Naive thymus-derived CD4-positive, alpha-beta T cell (primary cell): ENCODE measurements at regions not wholly inside any gene's neighbourhood (a gene's known extent, or its start where the extent isn't known, plus 50 kb on each side); places are given as distances from the start of the nearest gene placed in this dataset.

Experiments used
- ATAC-seq: fragments of 150-1000 bp; cut with Tn5 transposase; 2 replicates; pipeline ENCODE4 v1.10.0; 2021; ENCODE audit warnings: mild to moderate bottlenecking, moderate library complexity
- CTCF ChIA-PET: fragments of 350-600 bp; sonication (Branson Sonifier 250); formaldehyde crosslinking; loops from one replicate; lab custom pipeline; 2021; ENCODE audit warnings: antibody characterized with exemption; lab: Charles Lee
- POLR2A ChIA-PET: fragments of 350-600 bp; sonication (Branson Sonifier 250); formaldehyde crosslinking; loops from one replicate; lab custom pipeline; 2021; ENCODE audit warnings: antibody characterized with exemption, inconsistent platforms; lab: Charles Lee
- DNase-seq, 9 donors: peaks; one replicate each; pipeline versions ENCODE4 v3.0.0 to v3.0.0-alpha.2; 2020 to 2022; ENCODE audit warnings: mixed read lengths in 1 of 9
- H3K27ac ChIP-seq: one replicate; pipeline ENCODE4 v1.7.0; 2013; ENCODE audit warnings: mild to moderate bottlenecking, low read depth, low read length, moderate library complexity
- H3K27me3 ChIP-seq, 2 donors: one replicate each; pipeline ENCODE4 v1.7.0; 2013; ENCODE audit warnings: low read length in 2 of 2, mild to moderate bottlenecking in 2 of 2, moderate library complexity in 2 of 2; ENCODE audit not compliant: control insufficient read depth in 2 of 2, insufficient read depth in 2 of 2
- H3K36me3 ChIP-seq, 3 experiments: 1 replicate in 2 of 3; 2 replicates in 1 of 3; pipeline ENCODE4 v1.7.0; 2013; ENCODE audit warnings: low read length in 3 of 3, mild to moderate bottlenecking in 3 of 3, moderate library complexity in 1 of 3; ENCODE audit not compliant: insufficient read depth in 3 of 3, control insufficient read depth in 2 of 3
- H3K4me1 ChIP-seq, 2 donors: one replicate each; pipeline ENCODE4 v1.7.0; 2013; ENCODE audit warnings: low read length in 2 of 2, mild to moderate bottlenecking in 2 of 2, moderate library complexity in 1 of 2; ENCODE audit not compliant: control insufficient read depth in 2 of 2, insufficient read depth in 2 of 2
- H3K4me3 ChIP-seq: 2 replicates; pipeline ENCODE4 v1.7.0; 2013; ENCODE audit warnings: mild to moderate bottlenecking, low read length
- H3K9me3 ChIP-seq, 3 experiments: 1 replicate in 2 of 3; 2 replicates in 1 of 3; pipeline ENCODE4 v1.7.0; 2013; ENCODE audit warnings: low read length in 3 of 3; ENCODE audit not compliant: control insufficient read depth in 2 of 3
- H3K27ac Mint-ChIP-seq, 9 donors: one replicate each; pipeline ENCODE4 v1.8.0; 2020 to 2022; ENCODE audit warnings: mixed read lengths in 9 of 9, mild to moderate bottlenecking in 8 of 9, moderate library complexity in 5 of 9, inconsistent platforms in 2 of 9
- H3K27me3 Mint-ChIP-seq, 5 donors: one replicate each; pipeline ENCODE4 v1.8.0; 2021 to 2022; ENCODE audit warnings: mixed read lengths in 5 of 5, mild to moderate bottlenecking in 1 of 5
- H3K36me3 Mint-ChIP-seq, 5 donors: one replicate each; pipeline ENCODE4 v1.8.0; 2020 to 2022; ENCODE audit warnings: mixed read lengths in 5 of 5, mild to moderate bottlenecking in 3 of 5, inconsistent platforms in 1 of 5
- H3K4me1 Mint-ChIP-seq, 7 donors: one replicate each; pipeline ENCODE4 v1.8.0; 2020 to 2022; ENCODE audit warnings: mixed read lengths in 7 of 7, mild to moderate bottlenecking in 3 of 7, inconsistent platforms in 1 of 7
- H3K4me3 Mint-ChIP-seq, 10 donors: one replicate each; pipeline ENCODE4 v1.8.0; 2020 to 2022; ENCODE audit warnings: mild to moderate bottlenecking in 10 of 10, mixed read lengths in 10 of 10, moderate library complexity in 6 of 10, inconsistent platforms in 2 of 10
- H3K9me3 Mint-ChIP-seq, 11 donors: one replicate each; pipeline ENCODE4 v1.8.0; 2020 to 2022; ENCODE audit warnings: mixed read lengths in 11 of 11, mild to moderate bottlenecking in 4 of 11, inconsistent platforms in 1 of 11, moderate library complexity in 1 of 11
- intact Hi-C, 2 donors: fragments of 100-400 bp; cut with micrococcal nuclease; formaldehyde crosslinking; loops; one replicate each; pipeline ENCODE4 v1.15.1; 2023

DNA sequence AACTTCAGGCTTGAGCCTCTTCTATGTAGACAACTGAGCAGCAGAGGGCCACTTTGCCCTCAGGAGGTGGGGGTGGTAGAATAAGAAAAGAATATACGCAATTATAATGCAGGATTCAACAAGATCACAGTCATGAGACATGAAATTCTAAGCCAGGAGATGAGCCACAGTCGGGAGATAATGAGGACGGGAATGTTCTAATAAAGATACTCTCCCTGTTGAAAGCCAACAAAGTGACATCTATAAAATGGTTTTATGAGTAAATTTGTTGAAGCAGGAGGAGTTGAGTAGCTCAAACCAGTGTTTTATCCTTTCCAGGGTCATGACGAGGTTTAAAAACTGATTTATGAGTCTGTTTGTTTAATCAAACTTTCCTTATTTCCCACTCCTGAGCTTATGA is 152.0 kb upstream of the SERP2 start:
- Histone ChIP-seq H3K27ac (no peak overlapping the region), H3K9me3 (no peaks in the 10 kb centered on the region), H3K36me3 (no peaks in the 10 kb centered on the region), H3K4me3 (no peak overlapping the region), H3K4me1 (no peaks in the 10 kb centered on the region), H3K27me3 (no peaks in the 10 kb centered on the region)
- POLR2A ChIA-PET = no interaction called here
- CTCF ChIA-PET = interaction anchor here (0.7 kb wide), 1 partner anchor 213 kb away, joined by 3 read pairs; no protein-coding TSS in a partner anchor
- Mint-ChIP-seq H3K27me3 (peaks cover 0 to 8% (median 0%) of the 10 kb centered on the region in 5 donors), H3K4me1 (no peaks in the 10 kb centered on the region), H3K4me3 (no peak overlapping the region), H3K9me3 (no peaks in the 10 kb centered on the region), H3K27ac (no peak overlapping the region), H3K36me3 (no peaks in the 10 kb centered on the region)
- ATAC-seq (no peak), DNase-seq (no peak)
- intact Hi-C loops = no loop called here

DNA sequence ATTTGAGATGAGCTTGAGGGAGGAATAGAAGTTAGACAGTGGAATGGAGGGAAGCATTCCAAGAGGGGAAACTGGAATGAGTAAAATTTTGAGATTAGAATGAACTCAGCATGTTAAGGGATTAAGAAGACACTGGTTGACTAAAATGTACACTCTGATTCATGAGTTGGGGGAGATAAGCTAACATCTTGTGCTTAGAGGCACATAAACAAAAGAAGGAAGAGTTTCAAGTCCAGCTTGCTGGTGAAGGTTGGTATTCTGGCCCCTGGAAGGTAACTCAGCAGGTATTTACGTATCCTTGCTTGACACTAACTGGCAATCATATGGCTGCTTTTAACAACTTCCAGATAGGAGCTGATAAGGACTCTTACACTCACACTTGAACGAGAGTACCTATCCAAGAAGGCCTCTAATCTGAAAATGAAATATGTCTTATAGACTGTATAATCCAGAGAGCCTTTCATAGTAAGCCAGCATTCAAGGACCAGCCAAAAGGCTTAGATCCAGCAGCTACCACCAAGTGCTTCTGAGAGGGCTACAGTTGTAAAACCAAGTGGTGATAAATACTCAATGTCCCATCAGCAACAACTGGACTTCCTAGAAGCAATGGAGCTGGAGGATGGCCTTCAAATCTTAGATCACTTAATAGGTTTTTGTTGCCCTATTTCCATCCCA is 149.7 kb upstream of the SERP2 start:
- Histone ChIP-seq H3K27me3 (no peaks in the 10 kb centered on the region), H3K27ac (no peak overlapping the region), H3K4me1 (no peaks in the 10 kb centered on the region), H3K4me3 (no peak overlapping the region), H3K36me3 (no peaks in the 10 kb centered on the region), H3K9me3 (no peaks in the 10 kb centered on the region)
- H3K9me3 Mint-ChIP-seq = no peaks in the 10 kb centered on the region
- intact Hi-C loops = no loop called here
- no peak overlapping the region for H3K4me3 Mint-ChIP-seq
- no peaks in the 10 kb centered on the region for H3K4me1 Mint-ChIP-seq
- POLR2A ChIA-PET = no interaction called here
- CTCF ChIA-PET = no interaction called here
- H3K27ac Mint-ChIP-seq = no peak overlapping the region
- ATAC-seq (no peak), DNase-seq (no peak)
- H3K36me3 Mint-ChIP-seq = no peaks in the 10 kb centered on the region
- H3K27me3 Mint-ChIP-seq = peaks cover 0 to 8% (median 0%) of the 10 kb centered on the region in 5 donors

DNA sequence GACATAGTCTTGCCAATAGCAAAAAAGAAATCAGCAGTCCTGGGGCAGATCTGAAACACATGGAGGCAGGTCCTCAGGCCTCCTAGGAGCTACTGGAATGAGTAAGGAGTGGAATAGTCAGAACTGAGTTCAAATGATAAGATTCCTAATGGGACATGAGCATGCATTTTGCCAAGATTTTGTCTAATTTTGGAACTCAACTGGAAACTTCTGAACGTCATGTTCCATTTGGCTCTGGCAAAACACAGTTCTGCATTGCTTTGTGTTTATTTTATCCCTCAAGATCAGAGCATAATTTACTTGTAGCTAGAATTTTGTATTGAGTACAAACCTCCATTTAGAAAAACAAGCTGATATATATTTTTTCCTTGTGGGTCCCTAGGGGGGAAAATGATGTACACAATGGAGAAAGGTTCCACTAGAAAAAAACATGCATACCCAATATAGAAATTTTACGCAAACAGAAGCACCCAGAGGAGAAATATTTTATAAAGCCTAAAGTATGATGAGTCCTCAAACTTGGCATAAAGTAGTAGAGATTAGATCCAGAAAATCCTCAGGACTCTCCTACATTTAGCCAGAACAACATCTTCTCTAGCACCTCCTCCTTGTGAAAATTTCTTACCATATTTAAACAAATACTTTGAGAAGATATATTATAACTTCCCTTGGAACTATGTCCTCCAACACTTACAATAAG is 149.0 kb upstream of the SERP2 start:
- Mint-ChIP-seq H3K36me3 (no peaks in the 10 kb centered on the region), H3K9me3 (no peaks in the 10 kb centered on the region)
- CTCF ChIA-PET = no interaction called here

DNA sequence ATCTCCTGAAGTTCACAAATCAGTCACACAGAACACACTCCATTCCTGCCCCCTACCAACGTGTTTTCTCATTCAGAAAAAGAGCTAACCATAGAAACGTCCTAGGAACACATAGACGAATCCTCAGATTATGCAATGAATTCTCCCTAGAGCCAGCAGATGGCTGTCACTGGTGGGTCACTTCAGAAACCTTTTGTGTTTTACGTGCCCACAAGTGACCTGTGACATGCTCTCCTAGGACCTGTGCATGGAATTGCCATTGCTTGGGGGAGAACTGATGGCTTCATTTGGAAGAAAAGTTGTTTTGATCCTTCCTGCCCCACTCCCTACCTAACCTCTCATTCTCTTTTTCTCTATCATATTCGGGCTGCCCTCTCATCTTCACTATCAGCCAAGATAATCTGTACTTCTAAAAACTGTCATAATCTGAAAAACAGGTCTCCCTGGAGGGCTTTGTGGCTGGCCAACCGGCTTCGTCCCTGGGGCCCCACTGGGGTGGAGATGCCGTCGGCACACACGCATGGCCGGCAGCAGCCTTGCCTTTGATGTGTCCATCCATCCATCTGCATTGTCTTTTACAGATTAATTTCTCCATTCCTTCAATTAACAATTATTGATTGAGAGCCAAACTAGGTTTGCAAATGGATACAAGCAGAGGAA is 144.1 kb upstream of the SERP2 start:
- Histone ChIP-seq H3K27me3 (no peaks in the 10 kb centered on the region), H3K4me3 (no peak overlapping the region), H3K4me1 (no peaks in the 10 kb centered on the region), H3K27ac (no peak overlapping the region), H3K36me3 (no peaks in the 10 kb centered on the region), H3K9me3 (no peaks in the 10 kb centered on the region)
- H3K27ac Mint-ChIP-seq = no peak overlapping the region
- intact Hi-C loops = no loop called here
- DNase-seq (no peak), ATAC-seq (peak; percentile 36)
- no peaks in the 10 kb centered on the region for H3K9me3 Mint-ChIP-seq
- H3K36me3 Mint-ChIP-seq = no peaks in the 10 kb centered on the region
- peaks cover 0 to 16% (median 0%) of the 10 kb centered on the region in 5 donors for H3K27me3 Mint-ChIP-seq
- ChIA-PET CTCF (no interaction called here), POLR2A (no interaction called here)
- no peak overlapping the region for H3K4me3 Mint-ChIP-seq
- no peaks in the 10 kb centered on the region for H3K4me1 Mint-ChIP-seq

More for the DNA sequence above, 149.0 kb upstream of the SERP2 start:
- no peak overlapping the region for H3K4me3 ChIP-seq
- intact Hi-C loops = no loop called here
- H3K27ac ChIP-seq = no peak overlapping the region
- Mint-ChIP-seq H3K27me3 (peaks cover 0 to 8% (median 0%) of the 10 kb centered on the region in 5 donors), H3K4me1 (no peaks in the 10 kb centered on the region), H3K4me3 (no peak overlapping the region), H3K27ac (no peak overlapping the region)
- DNase-seq = no peak
- no peak for ATAC-seq
- H3K27me3 ChIP-seq = no peaks in the 10 kb centered on the region
- H3K36me3 ChIP-seq = no peaks in the 10 kb centered on the region
- no peaks in the 10 kb centered on the region for H3K9me3 ChIP-seq
- no peaks in the 10 kb centered on the region for H3K4me1 ChIP-seq
- POLR2A ChIA-PET = no interaction called here

DNA sequence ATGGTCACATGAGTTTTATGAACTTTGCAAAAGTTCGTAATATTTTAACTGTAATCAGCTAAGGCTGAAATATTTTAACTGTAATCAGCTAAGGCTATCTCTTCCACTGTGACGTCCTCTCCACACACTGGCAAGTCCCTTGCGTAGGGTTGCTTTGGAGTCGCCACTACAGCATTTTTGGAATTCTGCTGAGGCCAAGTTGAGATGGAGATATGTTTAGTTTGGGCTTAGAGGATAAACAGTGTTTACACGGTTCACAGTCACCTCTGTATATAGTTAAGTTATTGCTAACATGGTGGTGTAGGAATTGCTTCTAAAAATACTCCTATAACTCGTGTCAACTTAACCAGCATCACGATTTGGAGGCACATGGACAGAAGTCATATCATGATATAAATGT is 143.6 kb upstream of the SERP2 start:
- no peaks in the 10 kb centered on the region for H3K4me1 ChIP-seq
- H3K4me1 Mint-ChIP-seq = no peaks in the 10 kb centered on the region
- no peaks in the 10 kb centered on the region for H3K9me3 ChIP-seq
- no peak overlapping the region for H3K4me3 Mint-ChIP-seq
- no peak for ATAC-seq
- intact Hi-C loops = no loop called here
- no peak overlapping the region for H3K27ac Mint-ChIP-seq
- ChIA-PET POLR2A (no interaction called here), CTCF (no interaction called here)
- no peak for DNase-seq
- H3K27ac ChIP-seq = no peak overlapping the region
- H3K4me3 ChIP-seq = no peak overlapping the region
- no peaks in the 10 kb centered on the region for H3K27me3 ChIP-seq
- no peaks in the 10 kb centered on the region for H3K36me3 ChIP-seq
- no peaks in the 10 kb centered on the region for H3K36me3 Mint-ChIP-seq
- H3K27me3 Mint-ChIP-seq = peaks cover 0 to 18% (median 0%) of the 10 kb centered on the region in 5 donors
- H3K9me3 Mint-ChIP-seq = no peaks in the 10 kb centered on the region

DNA sequence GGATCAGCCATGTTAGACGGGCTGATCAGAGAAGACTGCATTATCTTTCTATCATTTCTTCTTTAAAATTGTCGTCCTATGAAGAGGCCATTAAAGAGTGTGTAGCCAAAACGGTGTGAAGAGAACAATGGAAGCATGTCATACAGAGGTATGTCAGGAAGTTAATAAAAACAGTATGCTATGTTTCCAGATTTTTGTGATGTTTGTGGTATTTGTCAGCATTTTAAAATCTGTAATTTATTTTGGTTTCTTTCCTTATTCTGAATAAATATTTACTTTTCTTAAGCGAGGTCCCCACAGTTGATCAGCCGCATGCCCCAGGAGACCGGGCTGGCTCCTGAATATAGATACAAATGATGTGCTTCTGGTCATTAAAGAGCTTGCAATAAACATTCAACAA is 142.9 kb upstream of the SERP2 start:
- H3K36me3 Mint-ChIP-seq = no peaks in the 10 kb centered on the region
- H3K27me3 ChIP-seq = no peaks in the 10 kb centered on the region
- no peaks in the 10 kb centered on the region for H3K4me1 Mint-ChIP-seq
- no peak overlapping the region for H3K27ac ChIP-seq
- H3K36me3 ChIP-seq = no peaks in the 10 kb centered on the region
- H3K4me3 ChIP-seq = no peak overlapping the region
- DNase-seq (no peak), ATAC-seq (no peak)
- ChIA-PET CTCF (no interaction called here), POLR2A (no interaction called here)
- H3K4me3 Mint-ChIP-seq = no peak overlapping the region
- H3K27me3 Mint-ChIP-seq = peaks cover 0 to 16% (median 0%) of the 10 kb centered on the region in 5 donors
- H3K27ac Mint-ChIP-seq = no peak overlapping the region
- intact Hi-C loops = no loop called here
- H3K9me3 ChIP-seq = no peaks in the 10 kb centered on the region
- H3K9me3 Mint-ChIP-seq = no peaks in the 10 kb centered on the region
- H3K4me1 ChIP-seq = no peaks in the 10 kb centered on the region
